ENCODE measurements at regions not wholly inside any gene's neighbourhood (a gene's known extent, or its start where the extent isn't known, plus 50 kb on each side); places are given as distances from the start of the nearest gene placed in this dataset.
A peak's percentile ranks its signal among the peaks of the same experiment; 100 is the strongest.

DNA sequence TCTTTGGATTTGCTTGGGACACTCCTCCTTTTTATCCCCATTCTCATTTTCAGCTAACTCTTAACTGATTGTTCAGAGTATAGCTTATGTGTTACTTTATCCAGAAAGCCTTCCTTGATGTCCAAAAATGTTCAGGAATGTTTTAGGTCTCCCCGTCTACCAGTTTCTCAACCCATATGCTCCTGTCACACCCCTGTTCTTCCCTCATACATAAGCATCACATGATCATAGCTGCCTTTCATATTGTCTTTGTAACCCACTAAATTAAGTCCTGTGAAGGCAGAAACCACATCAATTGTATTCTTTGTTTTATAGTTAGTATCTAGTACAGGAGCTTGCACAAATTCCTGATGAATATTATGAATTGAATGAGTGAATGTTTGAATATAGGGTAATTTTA lies 321.9 kb upstream of the ACTBL2 start:
- H3K27ac ChIP-seq = no peak overlapping the region
- no peaks in the 10 kb centered on the region for H3K36me3 ChIP-seq
- H3K4me1 ChIP-seq = no peaks in the 10 kb centered on the region
- 0 out of 2 replicates have a peak, but pooled peaks cover 3% of the 10 kb centered on the region for H3K9me3 ChIP-seq (replicated peaks)
- no peak overlapping the region for H3K4me3 ChIP-seq
- H3K27me3 ChIP-seq = no peaks in the 10 kb centered on the region
- no peak for DNase-seq

DNA sequence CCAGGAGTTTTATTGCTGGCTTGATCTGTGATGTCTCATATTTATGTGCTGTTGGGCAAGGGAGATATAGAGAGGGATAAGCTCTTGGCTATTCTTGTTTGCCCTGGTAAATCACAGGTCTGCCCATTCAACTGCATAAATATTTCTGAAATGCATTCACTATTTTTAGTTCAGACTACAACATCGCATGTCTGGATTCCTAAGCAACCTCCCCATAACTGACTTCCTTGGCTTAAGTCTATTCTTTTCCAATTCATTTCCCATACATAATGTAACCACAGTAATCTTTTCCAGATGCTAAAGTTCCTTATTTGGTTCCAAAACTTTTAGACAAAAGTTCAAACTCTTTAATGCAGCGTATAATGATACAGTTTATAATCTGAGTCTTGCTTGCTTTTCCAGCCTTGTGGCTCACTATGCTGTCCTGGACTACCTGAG lies 321.4 kb upstream of the ACTBL2 start:
- Histone ChIP-seq H3K4me3 (no peak overlapping the region), H3K4me1 (no peaks in the 10 kb centered on the region), H3K9me3 (replicated peaks) (0 out of 2 replicates have a peak, but pooled peaks cover 3% of the 10 kb centered on the region), H3K36me3 (no peaks in the 10 kb centered on the region), H3K27me3 (no peaks in the 10 kb centered on the region), H3K27ac (no peak overlapping the region)
- DNase-seq = no peak

DNA sequence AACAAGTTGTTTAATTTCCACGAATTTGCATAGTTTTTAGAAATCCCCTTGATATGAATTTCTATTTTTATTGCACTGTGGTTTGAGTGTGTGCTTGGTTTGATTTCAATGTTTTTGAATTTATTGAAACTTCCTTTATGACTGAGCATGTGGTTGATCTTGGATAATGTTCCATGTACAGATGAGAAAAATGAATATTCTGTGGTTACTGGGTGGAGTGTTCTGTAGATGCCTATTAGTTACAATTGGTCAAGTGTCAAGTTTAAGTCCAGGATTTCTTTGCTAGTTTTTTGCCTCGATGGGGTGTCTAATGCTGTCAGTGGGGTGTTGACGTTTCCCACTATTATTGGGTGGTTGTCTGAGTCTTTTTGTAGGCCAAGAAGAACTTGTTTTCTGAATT lies 319.5 kb upstream of the ACTBL2 start:
- Histone ChIP-seq H3K27ac (no peak overlapping the region), H3K27me3 (no peaks in the 10 kb centered on the region), H3K9me3 (replicated peaks) (0 out of 2 replicates have a peak, but pooled peaks cover 3% of the 10 kb centered on the region), H3K4me3 (no peak overlapping the region), H3K4me1 (no peaks in the 10 kb centered on the region), H3K36me3 (no peaks in the 10 kb centered on the region)
- no peak for DNase-seq

DNA sequence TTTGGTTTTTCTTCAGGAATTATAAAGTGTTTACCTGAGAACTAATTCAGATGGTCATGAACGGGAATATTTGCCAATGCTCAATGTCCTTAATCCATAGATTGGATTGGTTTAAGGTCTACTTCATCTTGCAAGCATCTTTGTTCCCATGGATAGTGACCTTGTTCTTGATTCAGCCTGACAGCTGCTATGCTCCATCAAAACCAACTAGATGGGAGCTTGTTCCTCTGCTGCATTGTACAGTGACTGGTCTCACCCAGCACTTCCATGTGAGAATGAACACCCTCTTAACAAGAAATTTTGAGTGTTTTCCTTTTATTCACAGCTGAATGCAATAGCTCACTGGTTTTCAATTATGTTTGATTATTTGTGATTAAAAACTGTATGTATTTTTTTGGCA lies 312.6 kb upstream of the ACTBL2 start:
- Histone ChIP-seq H3K36me3 (no peaks in the 10 kb centered on the region), H3K9me3 (replicated peaks) (no peaks in the 10 kb centered on the region), H3K4me1 (peaks cover 7% of the 10 kb centered on the region), H3K4me3 (no peak overlapping the region), H3K27me3 (no peaks in the 10 kb centered on the region), H3K27ac (no peak overlapping the region)
- DNase-seq = peak; percentile 24 to 43

DNA sequence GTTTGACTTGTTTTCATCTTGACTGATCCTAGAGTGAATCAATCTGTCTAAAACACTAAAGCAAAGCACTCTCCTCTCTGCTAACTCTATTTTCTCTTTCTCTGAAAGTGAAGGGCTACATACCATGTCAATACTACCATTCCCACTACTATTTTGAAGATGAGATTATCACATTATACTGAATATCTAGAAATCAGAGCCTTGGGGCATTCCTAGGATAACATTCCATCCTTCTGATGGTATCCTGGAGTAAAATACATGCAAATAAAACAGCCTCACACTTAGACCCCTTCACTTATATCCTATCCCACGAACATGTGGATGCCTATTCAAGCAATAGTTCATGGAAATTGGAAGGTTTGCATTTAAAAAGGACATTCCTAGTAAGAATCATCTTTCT lies 309.3 kb upstream of the ACTBL2 start:
- H3K27ac ChIP-seq = no peak overlapping the region
- H3K4me3 ChIP-seq = no peak overlapping the region
- peaks cover 7% of the 10 kb centered on the region for H3K4me1 ChIP-seq
- DNase-seq = no peak
- H3K36me3 ChIP-seq = no peaks in the 10 kb centered on the region
- no peaks in the 10 kb centered on the region for H3K9me3 ChIP-seq (replicated peaks)
- no peaks in the 10 kb centered on the region for H3K27me3 ChIP-seq

DNA sequence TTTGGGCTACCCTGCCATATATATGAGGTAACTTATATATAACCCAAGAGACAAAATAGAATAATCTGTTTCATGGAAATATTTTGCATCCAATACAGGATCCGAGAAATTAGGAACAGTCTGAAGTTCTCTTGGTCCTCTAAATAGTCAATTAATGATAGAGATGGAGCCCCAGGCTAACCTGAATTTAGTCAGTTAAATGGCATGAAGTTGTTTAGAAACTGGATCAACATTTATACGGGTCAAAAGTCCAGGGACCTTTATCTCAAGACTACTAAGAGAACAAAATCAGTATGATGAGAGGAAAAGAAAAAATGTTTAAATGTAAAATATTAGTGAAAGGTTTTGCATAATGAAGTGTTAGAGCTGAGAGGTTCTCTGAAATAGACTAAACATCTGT lies 303.3 kb upstream of the ACTBL2 start:
- no peaks in the 10 kb centered on the region for H3K36me3 ChIP-seq
- no peak overlapping the region for H3K4me3 ChIP-seq
- H3K9me3 ChIP-seq (replicated peaks) = no peaks in the 10 kb centered on the region
- H3K27ac ChIP-seq = no peak overlapping the region
- 0 out of 2 replicates have a peak, but pooled peaks cover 5% of the 10 kb centered on the region for H3K4me1 ChIP-seq
- no peaks in the 10 kb centered on the region for H3K27me3 ChIP-seq
- DNase-seq = no peak

DNA sequence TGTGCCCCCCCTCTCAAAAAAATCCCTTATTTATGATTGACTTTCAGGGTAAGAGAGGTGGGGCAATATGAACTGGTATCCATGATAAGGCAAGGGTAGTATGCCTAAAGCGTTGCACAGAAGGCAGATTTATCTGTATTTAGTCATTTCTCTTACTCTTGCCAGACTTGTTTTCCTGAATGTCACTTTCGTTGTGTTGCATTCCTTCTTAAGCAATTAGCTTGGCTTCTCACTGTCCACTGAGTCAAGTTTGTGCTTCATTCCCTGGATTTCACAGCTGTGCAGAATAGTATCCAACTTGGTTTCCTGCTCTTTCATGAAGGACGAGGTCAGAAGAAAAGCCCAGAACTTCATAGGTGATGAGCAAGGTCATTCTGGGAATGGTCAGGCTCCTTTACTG lies 301.5 kb upstream of the ACTBL2 start:
- Histone ChIP-seq H3K4me3 (no peak overlapping the region), H3K27me3 (no peaks in the 10 kb centered on the region), H3K27ac (no peak overlapping the region), H3K36me3 (no peaks in the 10 kb centered on the region), H3K4me1 (peaks cover 13% of the 10 kb centered on the region), H3K9me3 (replicated peaks) (no peaks in the 10 kb centered on the region)
- no peak for DNase-seq

DNA sequence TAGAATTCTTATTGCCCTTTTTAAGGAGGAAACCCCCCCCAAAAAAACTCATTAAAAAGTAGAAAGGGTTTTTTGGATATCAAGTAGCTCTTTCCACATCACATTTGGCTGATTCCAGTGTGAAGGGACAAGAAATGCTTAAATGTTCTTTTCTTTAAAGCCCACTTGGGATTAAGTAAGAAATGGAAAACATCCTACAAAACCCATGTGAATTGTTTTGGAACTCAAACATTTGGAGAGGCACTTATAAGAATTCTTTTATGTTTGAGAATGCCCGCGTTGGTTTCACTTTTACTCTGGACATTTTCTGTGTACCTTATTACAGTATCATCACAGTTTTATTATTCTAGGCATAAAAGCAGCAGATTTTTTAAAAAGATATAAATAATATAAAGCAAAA lies 301.1 kb upstream of the ACTBL2 start:
- no peaks in the 10 kb centered on the region for H3K9me3 ChIP-seq (replicated peaks)
- DNase-seq = no peak
- no peaks in the 10 kb centered on the region for H3K27me3 ChIP-seq
- no peak overlapping the region for H3K4me3 ChIP-seq
- H3K27ac ChIP-seq = no peak overlapping the region
- peaks cover 17% of the 10 kb centered on the region for H3K4me1 ChIP-seq
- H3K36me3 ChIP-seq = no peaks in the 10 kb centered on the region

DNA sequence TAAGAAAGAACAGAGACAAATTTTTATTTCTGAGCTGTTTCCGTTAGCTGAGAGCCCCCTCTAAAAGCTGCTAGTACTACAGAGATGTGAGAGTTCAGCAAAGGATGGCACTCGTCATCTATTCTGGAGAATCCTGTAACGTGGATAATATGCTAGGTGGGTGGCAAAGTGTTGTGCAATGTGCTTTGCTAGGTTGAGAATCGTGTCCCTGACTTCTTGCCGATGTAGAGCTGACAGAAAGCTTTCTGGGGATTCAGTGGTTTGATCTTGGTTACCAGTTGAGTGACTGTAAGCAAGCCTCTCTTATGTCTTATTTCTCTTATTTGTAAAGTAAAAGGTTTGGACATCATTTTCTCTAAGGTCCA lies 298.3 kb upstream of the ACTBL2 start:
- H3K4me3 ChIP-seq = no peak overlapping the region
- peaks cover 45% of the 10 kb centered on the region for H3K4me1 ChIP-seq
- no peak overlapping the region for H3K27ac ChIP-seq
- H3K36me3 ChIP-seq = no peaks in the 10 kb centered on the region
- no peak for DNase-seq
- H3K9me3 ChIP-seq (replicated peaks) = no peaks in the 10 kb centered on the region
- no peaks in the 10 kb centered on the region for H3K27me3 ChIP-seq

DNA sequence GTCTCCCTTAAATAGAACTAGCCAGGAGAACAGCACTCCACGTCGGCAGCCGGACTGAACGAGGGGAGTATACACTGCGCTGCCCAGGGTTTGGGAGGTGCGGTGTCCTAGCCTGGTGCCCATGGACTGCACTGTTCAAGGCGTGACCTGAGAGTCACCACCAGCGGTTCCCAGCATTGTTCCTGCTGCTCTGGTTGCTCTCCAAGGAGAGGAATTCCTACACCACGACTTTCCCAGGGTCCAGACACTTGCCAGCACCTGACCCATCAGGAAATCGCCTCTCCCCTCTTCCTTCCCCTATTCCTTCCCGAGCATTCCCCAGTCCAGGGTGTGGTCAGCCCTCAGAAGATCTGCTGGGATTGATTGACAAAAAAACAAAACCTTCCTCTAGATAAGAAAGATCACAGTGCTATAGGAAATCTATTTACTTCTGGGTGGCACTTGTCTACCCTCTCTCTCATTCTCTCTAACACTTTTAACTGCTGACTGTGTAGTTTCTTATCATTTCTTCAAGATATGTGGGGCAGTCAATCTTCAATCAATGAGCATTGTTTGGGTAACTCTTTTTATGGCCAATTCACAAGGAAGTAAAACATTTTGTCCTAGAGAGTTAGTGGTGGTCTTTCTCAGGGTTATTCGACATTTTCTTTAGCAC lies 297.8 kb upstream of the ACTBL2 start:
- Histone ChIP-seq H3K4me1 (peaks cover 48% of the 10 kb centered on the region), H3K4me3 (no peak overlapping the region), H3K9me3 (replicated peaks) (no peaks in the 10 kb centered on the region), H3K27me3 (no peaks in the 10 kb centered on the region), H3K27ac (no peak overlapping the region), H3K36me3 (no peaks in the 10 kb centered on the region)
- DNase-seq = no peak

DNA sequence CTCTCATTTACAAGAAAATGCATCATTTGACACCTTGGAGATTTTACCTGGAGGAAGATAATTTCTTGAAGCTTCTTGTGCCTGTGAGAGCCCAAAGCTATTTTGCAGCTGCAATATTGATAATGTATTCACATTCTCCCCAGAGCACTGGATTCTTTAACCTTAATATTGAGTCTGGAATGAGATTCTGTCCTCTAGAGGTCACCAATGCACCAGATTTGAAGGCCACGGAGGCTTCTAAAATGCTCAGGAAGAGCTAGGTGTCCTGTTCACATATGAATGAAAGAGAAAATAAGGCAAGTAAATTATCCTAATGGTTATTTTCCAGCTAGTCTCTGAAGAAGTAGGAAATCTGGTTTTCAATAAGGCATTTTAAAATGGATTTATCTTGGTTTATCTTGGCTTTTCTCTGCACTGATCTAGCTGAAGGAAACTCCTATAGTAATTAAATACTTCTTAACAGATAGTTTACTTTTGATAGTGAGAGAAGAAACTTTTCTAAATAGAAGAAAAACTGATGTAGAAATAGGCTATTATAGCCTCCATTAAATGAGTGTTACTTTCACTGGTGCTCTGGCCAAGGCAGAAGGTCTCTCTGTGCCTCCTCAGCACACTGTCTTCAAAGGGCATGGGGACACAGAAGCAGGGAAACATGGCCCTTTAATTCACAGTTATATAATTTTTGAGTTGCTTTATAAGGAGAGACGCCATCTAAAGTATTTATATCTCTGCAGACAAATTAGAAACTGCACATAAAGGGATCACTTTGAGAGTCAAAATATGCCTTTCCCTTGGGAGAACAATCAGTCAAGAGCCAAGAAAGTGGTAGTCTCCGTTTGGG lies 297.0 kb upstream of the ACTBL2 start:
- Histone ChIP-seq H3K27ac (no peak overlapping the region), H3K27me3 (no peaks in the 10 kb centered on the region), H3K4me1 (peaks cover 52% of the 10 kb centered on the region), H3K36me3 (no peaks in the 10 kb centered on the region), H3K4me3 (no peak overlapping the region), H3K9me3 (replicated peaks) (no peaks in the 10 kb centered on the region)
- peak; percentile 51 to 87 for DNase-seq

DNA sequence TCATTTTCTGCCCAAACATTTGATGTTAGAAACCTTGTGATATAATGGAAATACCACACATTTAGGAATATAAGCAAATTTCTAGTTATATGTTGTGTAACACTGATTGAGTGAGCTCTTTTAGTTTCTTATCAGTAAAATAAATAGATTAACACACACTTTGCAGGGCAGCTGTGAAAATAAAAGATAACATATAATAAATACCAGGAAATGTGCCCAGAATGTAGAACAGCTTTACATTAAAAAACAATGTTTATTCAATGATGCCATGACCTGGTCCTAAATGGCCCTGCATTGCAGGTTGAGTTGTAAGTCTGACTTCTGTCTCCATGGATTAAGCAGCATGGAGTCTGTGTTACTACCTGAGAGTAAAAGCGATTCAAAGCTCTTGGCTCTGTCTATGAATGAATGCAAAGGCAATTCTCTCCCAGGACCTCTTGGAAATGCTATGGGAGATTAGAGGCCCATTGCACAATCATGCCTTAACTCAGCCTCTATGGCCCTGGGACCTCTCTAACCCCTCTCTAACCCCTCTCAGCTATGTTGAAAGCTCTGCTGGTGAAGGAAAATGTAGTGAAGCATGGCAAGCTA lies 296.0 kb upstream of the ACTBL2 start:
- Histone ChIP-seq H3K27me3 (no peaks in the 10 kb centered on the region), H3K4me3 (no peak overlapping the region), H3K27ac (no peak overlapping the region), H3K36me3 (no peaks in the 10 kb centered on the region), H3K4me1 (peaks cover 50% of the 10 kb centered on the region), H3K9me3 (replicated peaks) (no peaks in the 10 kb centered on the region)
- DNase-seq = no peak

DNA sequence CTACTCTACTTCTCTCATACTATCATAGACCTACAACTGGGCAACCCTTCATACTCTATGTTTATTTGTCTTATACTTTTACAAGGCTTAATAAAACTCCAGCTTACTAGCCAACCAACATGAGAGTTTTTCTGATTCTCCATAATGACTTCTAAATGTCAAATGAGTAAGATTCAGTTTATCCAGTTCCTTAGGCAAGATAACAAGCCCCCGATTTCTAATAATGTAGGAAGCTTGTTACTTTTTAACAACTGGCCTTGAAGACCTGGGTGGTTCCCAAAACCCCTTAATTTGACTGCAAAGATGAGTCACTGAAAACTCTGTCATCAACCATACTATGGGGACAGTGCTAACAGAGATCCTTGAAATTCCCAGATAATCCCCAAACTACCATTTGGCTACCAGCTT lies 294.6 kb upstream of the ACTBL2 start:
- Histone ChIP-seq H3K27me3 (no peaks in the 10 kb centered on the region), H3K4me1 (peaks cover 47% of the 10 kb centered on the region), H3K36me3 (no peaks in the 10 kb centered on the region), H3K9me3 (replicated peaks) (no peaks in the 10 kb centered on the region), H3K27ac (no peak overlapping the region), H3K4me3 (no peak overlapping the region)
- peak in 1 of 2 experiments; percentile 45 for DNase-seq

DNA sequence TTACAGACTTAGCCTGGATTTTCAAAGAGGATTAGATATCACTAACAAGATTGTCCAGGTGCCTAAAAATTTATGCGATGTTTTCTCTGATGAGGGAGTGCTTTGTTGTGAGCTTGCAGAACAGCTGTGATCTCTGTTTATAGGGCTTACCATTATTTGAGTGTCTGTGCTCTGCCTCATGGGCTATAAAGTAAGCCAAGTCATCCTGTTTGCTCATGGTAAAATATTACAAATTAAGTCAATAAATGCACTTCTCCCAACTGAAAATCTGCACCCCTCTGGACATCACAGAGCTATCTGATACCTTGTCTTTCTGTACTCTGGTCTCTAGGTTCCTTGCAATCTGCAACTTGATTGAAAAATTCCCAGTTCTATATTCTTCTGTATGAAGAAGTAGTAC lies 293.4 kb upstream of the ACTBL2 start:
- Histone ChIP-seq H3K27me3 (no peaks in the 10 kb centered on the region), H3K36me3 (no peaks in the 10 kb centered on the region), H3K4me3 (no peak overlapping the region), H3K27ac (peak overlapping the region; percentile 7; the same call in 1 of the 2 replicates), H3K4me1 (peaks cover 47% of the 10 kb centered on the region), H3K9me3 (replicated peaks) (no peaks in the 10 kb centered on the region)
- DNase-seq = peak; percentile 36 to 72

DNA sequence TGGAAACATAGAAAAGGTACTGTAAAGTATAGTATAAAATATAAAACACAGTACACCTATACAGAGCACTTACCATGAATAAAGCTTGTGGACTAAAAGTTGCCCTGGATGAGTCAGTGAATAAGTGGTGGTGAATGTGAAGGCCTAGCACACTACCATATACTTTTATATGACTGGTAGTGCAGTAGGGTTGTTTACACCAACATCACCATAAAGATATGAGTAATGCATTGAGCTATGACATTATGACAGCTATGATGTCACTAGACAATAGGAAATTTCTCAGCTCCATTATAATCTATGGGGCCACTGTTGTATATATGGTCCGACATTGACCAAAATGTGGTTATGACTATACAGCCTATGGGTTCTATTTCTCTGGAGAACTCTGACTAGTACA lies 291.8 kb upstream of the ACTBL2 start:
- DNase-seq = no peak
- Histone ChIP-seq H3K27me3 (no peaks in the 10 kb centered on the region), H3K4me1 (peaks cover 41% of the 10 kb centered on the region), H3K36me3 (no peaks in the 10 kb centered on the region), H3K9me3 (replicated peaks) (no peaks in the 10 kb centered on the region), H3K4me3 (no peak overlapping the region), H3K27ac (no peak overlapping the region)
